MG63 (cell line): ENCODE measurements at regions not wholly inside any gene's neighbourhood (a gene's known extent, or its start where the extent isn't known, plus 50 kb on each side); places are given as distances from the start of the nearest gene placed in this dataset.
"Not testable (repeated sequence)": the region's sequence is repeated elsewhere in the genome, so short reads cannot be mapped to it uniquely, and the experiment has no call there.

Source experiments
- DNase-seq: peaks from one replicate; pipeline ENCODE4 v3.0.0-alpha.2; 2020
- H3K27me3 ChIP-seq: fragments of 250-450 bp; sonication (Bioruptor Pico); 2 replicates; pipeline ENCODE4 v1.5.1; 2020; ENCODE audit warnings: mild to moderate bottlenecking, moderate library complexity
- H3K36me3 ChIP-seq: fragments of 250-450 bp; sonication (Bioruptor Pico); 2 replicates; pipeline ENCODE4 v1.5.1; 2020; ENCODE audit warnings: mild to moderate bottlenecking, moderate library complexity
- H3K4me3 ChIP-seq: fragments of 250-450 bp; sonication (Bioruptor Pico); 2 replicates; pipeline ENCODE4 v1.5.1; 2020; ENCODE audit warnings: mild to moderate bottlenecking, moderate library complexity
- H3K9me3 ChIP-seq: fragments of 250-450 bp; sonication (Bioruptor Pico); 2 replicates; pipeline ENCODE4 v1.5.1; 2020; ENCODE audit warnings: mild to moderate bottlenecking, moderate library complexity

- DNase-seq = no peak
- no peaks in the 10 kb centered on the region for H3K36me3 ChIP-seq
- H3K9me3 ChIP-seq = no peaks in the 10 kb centered on the region
Observed at GRCh38 chr2:146697307-146697706, 1147.5 kb upstream of the ACVR2A start.

GRCh38 chr2:146696787-146697186 lies 1148.0 kb upstream of the ACVR2A start:
- DNase-seq, H3K36me3 ChIP-seq, H3K9me3 ChIP-seq, H3K4me3 ChIP-seq, H3K27me3 ChIP-seq: not testable (repeated sequence)

More at GRCh38 chr2:146697307-146697706, 1147.5 kb upstream of the ACVR2A start:
- Histone ChIP-seq H3K4me3 (no peak overlapping the region), H3K27me3 (no peaks in the 10 kb centered on the region)

- H3K9me3 ChIP-seq = no peaks in the 10 kb centered on the region
- H3K36me3 ChIP-seq = no peaks in the 10 kb centered on the region
- no peak overlapping the region for H3K4me3 ChIP-seq
- H3K27me3 ChIP-seq = no peaks in the 10 kb centered on the region; the same call in 1 of the 2 replicates
- DNase-seq = no peak
Observed at GRCh38 chr2:146681991-146682390, 1162.8 kb upstream of the ACVR2A start.

GRCh38 chr2:146678516-146678915 lies 1166.3 kb upstream of the ACVR2A start:
- DNase-seq = no peak
- Histone ChIP-seq H3K9me3 (no peaks in the 10 kb centered on the region), H3K36me3 (no peaks in the 10 kb centered on the region), H3K27me3 (no peaks in the 10 kb centered on the region), H3K4me3 (no peak overlapping the region)

- no peak for DNase-seq
- no peaks in the 10 kb centered on the region for H3K27me3 ChIP-seq
- no peaks in the 10 kb centered on the region for H3K36me3 ChIP-seq
- no peaks in the 10 kb centered on the region for H3K9me3 ChIP-seq
- H3K4me3 ChIP-seq = no peak overlapping the region
Observed at GRCh38 chr2:146677280-146677679, 1167.5 kb upstream of the ACVR2A start.

- Histone ChIP-seq H3K27me3 (no peaks in the 10 kb centered on the region), H3K9me3 (no peaks in the 10 kb centered on the region), H3K4me3 (no peak overlapping the region), H3K36me3 (no peaks in the 10 kb centered on the region)
- no peak for DNase-seq
Observed at GRCh38 chr2:146669735-146670134, 1175.1 kb upstream of the ACVR2A start.

- no peak overlapping the region for H3K4me3 ChIP-seq
- H3K9me3 ChIP-seq = no peaks in the 10 kb centered on the region
- H3K27me3 ChIP-seq = no peaks in the 10 kb centered on the region
- no peak for DNase-seq
- no peaks in the 10 kb centered on the region for H3K36me3 ChIP-seq
Observed at GRCh38 chr2:146666340-146666739, 1178.5 kb upstream of the ACVR2A start.

GRCh38 chr2:146665800-146666199 lies 1179.0 kb upstream of the ACVR2A start:
- DNase-seq = no peak

GRCh38 chr2:146661473-146662096 lies 1183.2 kb upstream of the ACVR2A start:
- DNase-seq = no peak
- Histone ChIP-seq H3K27me3 (no peaks in the 10 kb centered on the region), H3K4me3 (no peak overlapping the region), H3K36me3 (no peaks in the 10 kb centered on the region), H3K9me3 (no peaks in the 10 kb centered on the region)

More at GRCh38 chr2:146665800-146666199, 1179.0 kb upstream of the ACVR2A start:
- no peaks in the 10 kb centered on the region for H3K27me3 ChIP-seq
- H3K36me3 ChIP-seq = no peaks in the 10 kb centered on the region
- H3K4me3 ChIP-seq = no peak overlapping the region
- H3K9me3 ChIP-seq = no peaks in the 10 kb centered on the region

GRCh38 chr2:146659976-146660375 lies 1184.9 kb upstream of the ACVR2A start:
- Histone ChIP-seq H3K27me3 (no peaks in the 10 kb centered on the region), H3K9me3 (no peaks in the 10 kb centered on the region), H3K36me3 (no peaks in the 10 kb centered on the region), H3K4me3 (no peak overlapping the region)
- DNase-seq = no peak

GRCh38 chr2:146652311-146652710 lies 1192.5 kb upstream of the ACVR2A start:
- DNase-seq = peak; percentile 1
- H3K4me3 ChIP-seq = no peak overlapping the region
- no peaks in the 10 kb centered on the region for H3K27me3 ChIP-seq
- H3K36me3 ChIP-seq = no peaks in the 10 kb centered on the region
- H3K9me3 ChIP-seq = peaks cover 6% of the 10 kb centered on the region

- H3K4me3 ChIP-seq = no peak overlapping the region
- DNase-seq = no peak
- H3K9me3 ChIP-seq = peaks cover 6% of the 10 kb centered on the region
- H3K27me3 ChIP-seq = no peaks in the 10 kb centered on the region
- no peaks in the 10 kb centered on the region for H3K36me3 ChIP-seq
Observed at GRCh38 chr2:146651361-146651760, 1193.5 kb upstream of the ACVR2A start.

GRCh38 chr2:146642066-146642465 lies 1202.8 kb upstream of the ACVR2A start:
- H3K4me3 ChIP-seq = no peak overlapping the region
- H3K36me3 ChIP-seq = no peaks in the 10 kb centered on the region
- no peaks in the 10 kb centered on the region for H3K27me3 ChIP-seq
- H3K9me3 ChIP-seq = no peaks in the 10 kb centered on the region
- no peak for DNase-seq

GRCh38 chr2:146634230-146635097 lies 1210.4 kb upstream of the ACVR2A start:
- Histone ChIP-seq H3K9me3 (no peaks in the 10 kb centered on the region), H3K27me3 (no peaks in the 10 kb centered on the region), H3K36me3 (no peaks in the 10 kb centered on the region), H3K4me3 (no peak overlapping the region)
- DNase-seq = no peak

GRCh38 chr2:146633159-146633558 lies 1211.7 kb upstream of the ACVR2A start:
- DNase-seq = no peak
- Histone ChIP-seq H3K36me3 (no peaks in the 10 kb centered on the region), H3K27me3 (no peaks in the 10 kb centered on the region), H3K4me3 (no peak overlapping the region), H3K9me3 (no peaks in the 10 kb centered on the region)

GRCh38 chr2:146632707-146633106 lies 1212.1 kb upstream of the ACVR2A start:
- DNase-seq = no peak
- Histone ChIP-seq H3K9me3 (no peaks in the 10 kb centered on the region), H3K27me3 (no peaks in the 10 kb centered on the region), H3K4me3 (no peak overlapping the region), H3K36me3 (no peaks in the 10 kb centered on the region)

GRCh38 chr2:146624430-146625160 lies 1220.2 kb upstream of the ACVR2A start:
- Histone ChIP-seq H3K27me3 (no peaks in the 10 kb centered on the region), H3K9me3 (no peaks in the 10 kb centered on the region), H3K36me3 (no peaks in the 10 kb centered on the region), H3K4me3 (no peak overlapping the region)
- DNase-seq = no peak
